Transverse colon (tissue), 4 donors: ENCODE measurements at regions not wholly inside any gene's neighbourhood (a gene's known extent, or its start where the extent isn't known, plus 50 kb on each side); places are given as distances from the start of the nearest gene placed in this dataset.

Experiments used
- DNase-seq: peaks from one replicate; pipeline ENCODE4 v3.0.0-alpha.2; 2019
- H3K27ac ChIP-seq, 4 donors: fragments of 200-600 bp; sonication (generic); 2 replicates each; pipeline ENCODE4 v1.5.1; 2016 to 2018; ENCODE audit warnings: inconsistent platforms in 4 of 4
- H3K27me3 ChIP-seq: fragments of 200-600 bp; sonication (generic); 2 replicates; pipeline ENCODE4 v1.5.1; 2017; ENCODE audit warnings: inconsistent platforms
- H3K36me3 ChIP-seq, 4 donors: fragments of 200-600 bp; sonication (generic); 2 replicates each; pipeline ENCODE4 v1.5.1; 2017 to 2019; ENCODE audit warnings: inconsistent platforms in 4 of 4
- H3K4me1 ChIP-seq, 4 donors: fragments of 200-600 bp; sonication (generic); 2 replicates each; pipeline ENCODE4 v1.5.1; 2017 to 2020; ENCODE audit warnings: inconsistent platforms in 4 of 4
- H3K4me3 ChIP-seq, 4 donors: fragments of 200-600 bp; sonication (generic); 1 replicate in 1 of 4; 2 replicates in 3 of 4; pipeline versions ENCODE4 v1.5.1 to v1.6.1; 2017 to 2019; ENCODE audit warnings: inconsistent platforms in 4 of 4
- H3K9me3 ChIP-seq, 2 donors: fragments of 200-600 bp; sonication (generic); 2 replicates each; pipeline ENCODE4 v1.5.1; 2017 to 2019; ENCODE audit warnings: inconsistent platforms in 2 of 2
- EP300 ChIP-seq: sonication (generic); formaldehyde crosslinking; IDR thresholded peaks from one replicate; pipeline ENCODE4 v1.6.1; 2017; ENCODE audit warnings: antibody characterized with exemption, low read depth
- POLR2A ChIP-seq: fragments of 450-650 bp; IDR thresholded peaks from one replicate; pipeline ENCODE4 v1.6.1; 2016; ENCODE audit warnings: antibody characterized with exemption, mild to moderate bottlenecking, moderate library complexity
- POLR2AphosphoS5 ChIP-seq, 3 donors: sonication (generic); formaldehyde crosslinking; IDR thresholded peaks; one replicate each; pipeline ENCODE4 v1.6.1; 2016; ENCODE audit warnings: antibody characterized with exemption in 3 of 3
- WGBS, 2 donors: methylation state at CpG; one replicate each; pipeline ENCODE4 v1.1.5; 2018; ENCODE audit warnings: low coverage in 1 of 2; 5-methylcytosine and 5-hydroxymethylcytosine counted together
- in situ Hi-C, 4 donors: fragments of 200-750 bp; cut with MboI; loops; one replicate each; pipeline versions ENCODE4 v1.15.0 to v1.15.1; 2017; ENCODE audit warnings: low sequenced_read_pairs in 3 of 4, low pct_ligation_motif_present in 1 of 4, low pct_unique_long_range_greater_than_20kb in 1 of 4
- intact Hi-C: fragments of 100-400 bp; cut with DNase I; formaldehyde crosslinking; loops from one replicate; pipeline ENCODE4 v1.15.1; 2023; ENCODE audit warnings: low total_unique reads
- TF ChIP-seq, protein P1 (sequence below), 5 experiments: fragments of 200-600 bp in 3 of 5; fragments of 450-650 bp in 2 of 5; sonication (generic) in 3 of 5; IDR thresholded peaks; 1 replicate in 2 of 5; 2 replicates in 3 of 5; pipeline ENCODE4 v1.5.1; 2016 to 2017; ENCODE audit warnings: antibody characterized with exemption in 5 of 5, inconsistent platforms in 3 of 5, mild to moderate bottlenecking in 2 of 5, moderate library complexity in 1 of 5

DNA sequence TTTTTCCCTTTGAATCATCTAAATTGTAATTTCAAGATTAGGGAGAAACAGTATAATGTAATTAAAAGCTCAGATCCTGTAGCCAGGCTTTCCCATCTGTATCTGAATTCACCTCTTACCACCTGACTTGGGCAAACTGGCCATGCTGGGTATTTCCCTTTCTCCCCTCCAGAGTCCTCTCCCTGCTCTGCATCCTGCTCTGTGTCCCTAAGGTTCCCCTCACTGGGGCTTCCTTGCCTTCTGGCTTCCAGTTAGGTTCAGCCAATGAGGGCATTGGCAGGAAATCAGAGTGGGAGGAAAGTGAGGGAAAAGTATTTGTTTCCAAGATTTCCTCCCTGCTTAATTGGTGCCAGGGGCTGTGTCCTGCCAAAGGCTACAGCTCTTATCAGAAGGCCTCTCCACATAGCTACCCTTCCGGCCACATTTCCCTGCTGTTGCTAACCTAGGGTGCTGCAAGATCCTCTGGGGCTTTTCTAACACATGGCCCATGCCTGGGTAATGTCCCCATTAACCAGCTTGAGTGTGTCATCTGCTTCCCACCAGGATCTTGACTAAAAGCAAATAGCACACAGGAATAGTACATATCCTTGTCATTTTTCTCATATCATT is 51.0 kb upstream of the MPDZ start:
- WGBS, 2 donors: 67 to 73% methylated on average over 1 of the region's 1 CpG
- H3K4me3 ChIP-seq: no peak overlapping the region
- no peaks in the 10 kb centered on the region for H3K9me3 ChIP-seq
- H3K36me3 ChIP-seq: no peaks in the 10 kb centered on the region
- no peaks in the 10 kb centered on the region for H3K4me1 ChIP-seq
- in situ Hi-C loops: no loop called here
- no peak overlapping the region for H3K27ac ChIP-seq
- intact Hi-C loops: no loop called here
- no peak for DNase-seq
- H3K27me3 ChIP-seq: no peaks in the 10 kb centered on the region
- TF ChIP-seq POLR2AphosphoS5 (IDR thresholded peaks at IDR 0.05) (no peak), POLR2A (no peak), EP300 (no peak)
- TF ChIP-seq, protein P1, sequence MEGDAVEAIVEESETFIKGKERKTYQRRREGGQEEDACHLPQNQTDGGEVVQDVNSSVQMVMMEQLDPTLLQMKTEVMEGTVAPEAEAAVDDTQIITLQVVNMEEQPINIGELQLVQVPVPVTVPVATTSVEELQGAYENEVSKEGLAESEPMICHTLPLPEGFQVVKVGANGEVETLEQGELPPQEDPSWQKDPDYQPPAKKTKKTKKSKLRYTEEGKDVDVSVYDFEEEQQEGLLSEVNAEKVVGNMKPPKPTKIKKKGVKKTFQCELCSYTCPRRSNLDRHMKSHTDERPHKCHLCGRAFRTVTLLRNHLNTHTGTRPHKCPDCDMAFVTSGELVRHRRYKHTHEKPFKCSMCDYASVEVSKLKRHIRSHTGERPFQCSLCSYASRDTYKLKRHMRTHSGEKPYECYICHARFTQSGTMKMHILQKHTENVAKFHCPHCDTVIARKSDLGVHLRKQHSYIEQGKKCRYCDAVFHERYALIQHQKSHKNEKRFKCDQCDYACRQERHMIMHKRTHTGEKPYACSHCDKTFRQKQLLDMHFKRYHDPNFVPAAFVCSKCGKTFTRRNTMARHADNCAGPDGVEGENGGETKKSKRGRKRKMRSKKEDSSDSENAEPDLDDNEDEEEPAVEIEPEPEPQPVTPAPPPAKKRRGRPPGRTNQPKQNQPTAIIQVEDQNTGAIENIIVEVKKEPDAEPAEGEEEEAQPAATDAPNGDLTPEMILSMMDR (IDR thresholded peaks at IDR 0.05): no peak
